Liver (tissue), 8 donors: ENCODE measurements at regions not wholly inside any gene's neighbourhood (a gene's known extent, or its start where the extent isn't known, plus 50 kb on each side); places are given as distances from the start of the nearest gene placed in this dataset.

ENCODE experiments used
- DNase-seq: peaks from one replicate; pipeline ENCODE4 v3.0.0-alpha.2; 2017; ENCODE audit warnings: low spot score
- H3K27ac ChIP-seq, 2 donors: one replicate each; pipeline ENCODE4 v1.7.0; 2013; ENCODE audit warnings: inconsistent platforms in 2 of 2, low read length in 2 of 2, control low read depth in 1 of 2, low read depth in 1 of 2, mild to moderate bottlenecking in 1 of 2
- H3K27me3 ChIP-seq, 4 donors: one replicate each; pipeline versions ENCODE4 v1.6.1 to v1.7.0; 2013; ENCODE audit warnings: low read length in 3 of 4, inconsistent platforms in 1 of 4, mild to moderate bottlenecking in 1 of 4, moderate library complexity in 1 of 4; ENCODE audit not compliant: control insufficient read depth in 4 of 4, insufficient read depth in 4 of 4
- H3K36me3 ChIP-seq, 4 donors: one replicate each; pipeline versions ENCODE4 v1.6.1 to v1.7.0; 2013; ENCODE audit warnings: low read length in 3 of 4, mild to moderate bottlenecking in 3 of 4, low read depth in 1 of 4, moderate library complexity in 1 of 4; ENCODE audit not compliant: control insufficient read depth in 4 of 4, insufficient read depth in 3 of 4
- H3K4me1 ChIP-seq, 4 donors: one replicate each; pipeline versions ENCODE4 v1.6.1 to v1.7.0; 2013; ENCODE audit warnings: low read length in 3 of 4, mild to moderate bottlenecking in 3 of 4, moderate library complexity in 1 of 4; ENCODE audit not compliant: control insufficient read depth in 4 of 4, insufficient read depth in 4 of 4
- H3K4me3 ChIP-seq, 3 donors: one replicate each; pipeline versions ENCODE4 v1.6.1 to v1.7.0; 2013; ENCODE audit warnings: low read length in 3 of 3, control low read depth in 1 of 3, low read depth in 1 of 3, mild to moderate bottlenecking in 1 of 3
- H3K9ac ChIP-seq, 2 donors: one replicate each; pipeline ENCODE4 v1.7.0; 2013; ENCODE audit warnings: low read length in 2 of 2, mild to moderate bottlenecking in 2 of 2, moderate library complexity in 2 of 2, control low read depth in 1 of 2, low read depth in 1 of 2
- H3K9me3 ChIP-seq, 4 donors: one replicate each; pipeline versions ENCODE4 v1.6.1 to v1.7.0; 2013; ENCODE audit warnings: low read length in 3 of 4; ENCODE audit not compliant: control insufficient read depth in 4 of 4
- ATF3 ChIP-seq: IDR thresholded peaks from 2 replicates; pipeline ENCODE4 v1.6.1; 2016; ENCODE audit warnings: antibody characterized with exemption
- CTCF ChIP-seq: fragments of 150-350 bp; IDR thresholded peaks from 2 replicates; pipeline ENCODE4 v1.5.1; 2017; ENCODE audit warnings: improper control_type of control experiment, low read depth, low read length; ENCODE audit not compliant: missing input control
- EGR1 ChIP-seq, 2 donors: IDR thresholded peaks; 2 replicates each; pipeline ENCODE4 v1.6.1; 2016 to 2018; ENCODE audit warnings: antibody characterized with exemption in 2 of 2, low read depth in 2 of 2
- FOXA1 ChIP-seq: IDR thresholded peaks from 2 replicates; pipeline ENCODE4 v1.6.1; 2016; ENCODE audit warnings: antibody characterized with exemption
- GABPA ChIP-seq, 2 donors: IDR thresholded peaks in 1 of 2; conservative IDR thresholded peaks in 1 of 2; 2 replicates each; pipeline ENCODE4 v1.6.1; 2016; ENCODE audit warnings: antibody characterized with exemption in 2 of 2, mild to moderate bottlenecking in 1 of 2, moderate library complexity in 1 of 2
- HNF4A ChIP-seq, 2 donors: conservative IDR thresholded peaks; 2 replicates each; pipeline ENCODE4 v1.6.1; 2016; ENCODE audit warnings: antibody characterized with exemption in 2 of 2, mild to moderate bottlenecking in 2 of 2
- JUND ChIP-seq, 2 donors: IDR thresholded peaks; 2 replicates each; pipeline ENCODE4 v1.6.1; 2016; ENCODE audit warnings: antibody characterized with exemption in 2 of 2
- MAX ChIP-seq: IDR thresholded peaks from 2 replicates; pipeline ENCODE4 v1.6.1; 2016; ENCODE audit warnings: antibody characterized with exemption
- NR2F2 ChIP-seq: IDR thresholded peaks from 2 replicates; pipeline ENCODE4 v1.6.1; 2016; ENCODE audit warnings: antibody characterized with exemption
- RAD21 ChIP-seq, 2 donors: IDR thresholded peaks; 2 replicates each; pipeline ENCODE4 v1.6.1; 2016; ENCODE audit warnings: antibody characterized with exemption in 2 of 2, mild to moderate bottlenecking in 2 of 2
- REST ChIP-seq: IDR thresholded peaks from 2 replicates; pipeline ENCODE4 v1.6.1; 2016; ENCODE audit warnings: antibody characterized with exemption, mild to moderate bottlenecking
- RXRA ChIP-seq, 2 donors: IDR thresholded peaks; 2 replicates each; pipeline ENCODE4 v1.6.1; 2017 to 2018; ENCODE audit warnings: antibody characterized with exemption in 2 of 2, mild to moderate bottlenecking in 1 of 2
- SP1 ChIP-seq: IDR thresholded peaks from 2 replicates; pipeline ENCODE4 v1.6.1; 2018; ENCODE audit warnings: antibody characterized with exemption, mild to moderate bottlenecking
- TAF1 ChIP-seq: conservative IDR thresholded peaks from 2 replicates; pipeline ENCODE4 v1.6.1; 2016; ENCODE audit warnings: antibody characterized with exemption, mild to moderate bottlenecking
- YY1 ChIP-seq: IDR thresholded peaks from 2 replicates; pipeline ENCODE4 v1.6.1; 2016; ENCODE audit warnings: antibody characterized with exemption, mild to moderate bottlenecking
- ZBTB33 ChIP-seq: IDR thresholded peaks from 2 replicates; pipeline ENCODE4 v1.6.1; 2016; ENCODE audit warnings: antibody characterized with exemption
- WGBS: extraction: QIAGEN DNeasy Blood & Tissue Kit; methylation state at CpG from one replicate; pipeline ENCODE4 v1.1.7; 2013; 5-methylcytosine and 5-hydroxymethylcytosine counted together
- donor health status: healthy.
- donor health status: healthy.
- donor health status: healthy.
- donor health status: healthy.
- donor health status: healthy.

GRCh38 chr2:887639-888038 lies 63.0 kb upstream of the SNTG2 start:
- Histone ChIP-seq H3K9me3 (no peaks in the 10 kb centered on the region), H3K27ac (no peak overlapping the region), H3K4me3 (no peak overlapping the region), H3K9ac (no peak overlapping the region), H3K36me3 (no peaks in the 10 kb centered on the region), H3K4me1 (no peaks in the 10 kb centered on the region), H3K27me3 (peaks cover 0 to 7% (median 1%) of the 10 kb centered on the region in 4 donors)
- TF ChIP-seq NR2F2, result no peak
- no peak for TF ChIP-seq GABPA (IDR thresholded peaks at IDR 0.05 in 1 of 2, conservative IDR thresholded peaks at IDR 0.05 in 1 of 2)
- no peak for TF ChIP-seq EGR1 (IDR thresholded peaks at IDR 0.05; ENCODE audit: low read depth in 2 of 2)
- no peak for TF ChIP-seq CTCF
- no peak for TF ChIP-seq ATF3
- no peak for TF ChIP-seq SP1
- WGBS, result 69% methylated on average over 6 of the region's 6 CpGs
- no peak for DNase-seq

- Histone ChIP-seq H3K27ac (no peak overlapping the region), H3K9ac (no peak overlapping the region), H3K4me3 (no peak overlapping the region), H3K27me3 (peaks cover 0 to 6% (median 0%) of the 10 kb centered on the region in 4 donors), H3K4me1 (no peaks in the 10 kb centered on the region), H3K36me3 (no peaks in the 10 kb centered on the region), H3K9me3 (no peaks in the 10 kb centered on the region)
- 83% methylated on average over 34 of the region's 34 CpGs for WGBS
- DNase-seq, result peak; percentile 13
- TF ChIP-seq CTCF, result no peak
- TF ChIP-seq RAD21 (IDR thresholded peaks at IDR 0.05), result no peak
- TF ChIP-seq JUND (IDR thresholded peaks at IDR 0.05), result no peak
- no peak for TF ChIP-seq RXRA (IDR thresholded peaks at IDR 0.05)
- no peak for TF ChIP-seq MAX
- no peak for TF ChIP-seq YY1
- TF ChIP-seq FOXA1, result no peak
- TF ChIP-seq ZBTB33, result no peak
- no peak for TF ChIP-seq SP1
- TF ChIP-seq REST, result no peak
- TF ChIP-seq TAF1, result no peak
- TF ChIP-seq NR2F2, result no peak
- no peak for TF ChIP-seq HNF4A (conservative IDR thresholded peaks at IDR 0.05)
Observed at GRCh38 chr2:886072-887022, 64.3 kb upstream of the SNTG2 start.
